LoVo (cell line): ENCODE measurements at regions not wholly inside any gene's neighbourhood (a gene's known extent, or its start where the extent isn't known, plus 50 kb on each side); places are given as distances from the start of the nearest gene placed in this dataset.
"Not testable (repeated sequence)": the region's sequence is repeated elsewhere in the genome, so short reads cannot be mapped to it uniquely, and the experiment has no call there.

Experiments
- DNase-seq: peaks from one replicate; pipeline ENCODE4 v3.0.0-alpha.2; 2016; ENCODE audit warnings: low spot score

DNA sequence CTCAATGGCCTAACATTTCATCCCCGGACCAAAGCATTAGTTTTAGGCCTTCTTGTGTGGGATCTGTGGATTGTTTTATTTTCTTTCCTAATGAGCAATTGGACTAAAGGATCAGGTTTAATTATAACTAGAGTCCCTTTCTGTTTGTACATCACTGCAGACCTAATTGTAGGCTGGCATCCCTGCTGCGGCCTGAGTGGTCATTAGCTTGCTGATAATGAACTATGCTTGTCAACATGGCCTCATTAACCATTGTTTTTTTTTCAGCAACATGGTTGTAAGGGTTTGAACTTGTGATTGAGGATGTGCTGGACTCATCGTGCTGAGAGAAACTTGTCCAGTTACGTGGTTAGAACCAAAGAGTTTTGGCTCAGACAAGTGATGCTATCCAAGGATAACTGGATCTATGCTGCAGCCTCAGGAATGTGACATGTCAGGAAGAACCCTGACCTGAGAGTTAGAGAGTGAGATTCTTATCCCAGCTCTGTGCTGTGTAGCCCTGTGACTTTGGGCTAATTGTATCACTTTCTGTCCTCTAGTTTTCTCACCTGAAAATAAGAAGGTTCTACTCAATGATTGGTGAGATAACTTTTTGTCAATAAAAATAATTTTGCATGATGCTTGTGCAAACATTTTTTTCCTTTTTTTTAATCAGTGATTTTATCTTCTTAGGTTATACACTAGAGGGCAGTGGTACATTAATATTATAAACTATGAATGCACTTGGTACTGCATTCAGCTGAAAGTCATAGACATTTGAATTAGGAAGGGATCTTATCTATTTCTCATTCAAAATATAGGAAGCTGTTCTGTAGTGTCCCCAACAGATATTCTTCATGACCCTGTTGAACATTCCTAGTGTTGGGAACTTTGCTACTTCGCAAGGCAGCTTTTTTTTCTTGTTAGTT lies 140.9 kb downstream of the RNF144B start:
- DNase-seq: peak; percentile 4

DNA sequence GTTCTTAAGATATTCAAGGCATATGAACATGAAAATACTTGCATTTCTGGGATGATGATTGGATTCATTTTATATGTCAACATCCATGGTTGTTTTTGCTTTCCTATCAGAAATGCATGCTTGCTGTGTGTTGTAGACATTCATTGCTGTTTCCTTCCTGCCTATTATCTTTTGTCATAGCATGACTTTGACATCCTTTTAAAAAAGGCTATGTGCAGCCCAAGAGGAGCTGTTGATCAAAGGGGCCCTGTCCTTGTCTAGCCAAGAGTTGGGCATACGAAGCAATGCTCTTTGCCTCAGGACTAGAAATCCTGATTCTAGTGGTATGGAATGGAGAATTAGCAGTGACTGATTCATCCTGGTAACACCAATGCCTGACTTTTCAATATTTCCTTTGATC lies 143.1 kb downstream of the RNF144B start:
- DNase-seq: no peak

DNA sequence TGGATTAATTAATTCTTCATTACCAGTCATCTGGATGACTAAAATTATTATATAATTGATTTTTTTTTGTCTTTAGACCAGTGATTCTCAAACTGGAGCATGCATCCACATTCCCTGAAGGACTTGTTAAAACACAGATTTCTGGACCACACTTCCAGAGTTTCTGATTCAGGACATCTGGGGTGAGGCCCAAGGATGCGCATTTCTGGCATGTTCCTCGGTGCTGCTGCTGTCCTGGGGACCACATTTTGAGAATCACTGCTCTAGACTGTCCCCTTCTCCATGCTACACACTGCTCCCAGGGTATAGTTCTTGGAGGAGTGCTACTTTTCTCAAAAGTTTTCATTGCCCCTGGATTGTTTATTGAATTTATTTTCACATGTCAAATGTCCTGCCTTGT lies 145.0 kb downstream of the RNF144B start:
- no peak for DNase-seq

DNA sequence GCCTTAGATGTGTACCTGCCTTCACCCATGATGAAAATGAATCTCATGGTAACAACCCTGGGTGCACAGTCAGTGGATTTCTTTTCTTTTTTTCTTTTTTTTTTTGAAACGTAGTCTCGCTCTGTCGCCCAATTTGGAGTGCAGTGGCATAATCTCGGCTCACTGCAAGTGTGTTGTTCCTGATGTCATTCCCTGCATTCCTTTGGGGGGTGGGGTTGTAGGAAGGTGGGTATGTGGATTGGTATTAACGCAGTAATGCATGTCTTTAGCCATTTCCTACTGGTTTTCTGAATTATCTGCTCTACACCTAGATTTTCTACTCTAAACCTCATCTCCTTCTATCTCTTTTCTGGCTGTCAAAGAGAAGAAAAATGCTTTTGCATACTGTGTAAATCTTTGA lies 146.6 kb downstream of the RNF144B start:
- DNase-seq: peak; percentile 7

DNA sequence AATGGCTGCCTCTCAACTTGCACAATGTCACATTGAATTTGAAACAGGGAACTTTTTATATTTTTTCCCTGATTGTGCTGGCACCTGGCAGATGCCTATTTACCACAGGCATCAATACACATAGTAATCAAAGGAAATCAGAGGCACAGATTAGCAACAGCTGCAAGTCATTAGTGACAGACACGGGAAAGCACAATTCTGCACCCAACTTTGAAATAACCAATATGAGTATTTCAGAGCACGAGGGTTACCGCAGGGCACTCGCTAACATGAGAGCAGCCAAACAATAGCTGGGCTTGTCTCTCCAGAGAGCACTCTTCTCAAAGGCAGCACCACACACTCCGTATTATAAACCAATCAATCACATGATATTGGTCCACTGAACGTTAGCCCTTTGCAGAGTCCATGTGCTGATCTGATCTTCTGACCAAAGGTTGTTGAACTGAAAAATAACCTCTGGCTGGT lies 149.5 kb downstream of the RNF144B start:
- no peak for DNase-seq

DNA sequence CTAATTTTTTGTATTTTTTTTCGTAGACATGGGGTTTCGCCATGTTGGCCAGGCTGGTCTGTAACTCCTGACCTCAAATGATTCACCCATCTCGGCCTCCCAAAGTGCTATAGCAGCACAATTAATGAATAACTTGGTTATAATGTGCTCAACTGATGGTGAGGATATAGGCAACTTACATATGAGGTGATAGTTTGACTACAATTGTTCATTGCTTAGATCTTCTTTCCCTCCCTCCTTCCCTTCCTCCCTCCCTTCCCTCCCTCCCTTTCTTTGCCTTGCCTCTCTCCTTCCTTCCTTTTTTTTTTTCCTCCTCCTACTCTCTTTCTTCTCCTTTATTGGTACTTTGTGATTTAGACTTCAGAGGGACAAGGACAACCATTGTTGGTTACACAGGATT lies 151.2 kb downstream of the RNF144B start:
- no peak for DNase-seq

DNA sequence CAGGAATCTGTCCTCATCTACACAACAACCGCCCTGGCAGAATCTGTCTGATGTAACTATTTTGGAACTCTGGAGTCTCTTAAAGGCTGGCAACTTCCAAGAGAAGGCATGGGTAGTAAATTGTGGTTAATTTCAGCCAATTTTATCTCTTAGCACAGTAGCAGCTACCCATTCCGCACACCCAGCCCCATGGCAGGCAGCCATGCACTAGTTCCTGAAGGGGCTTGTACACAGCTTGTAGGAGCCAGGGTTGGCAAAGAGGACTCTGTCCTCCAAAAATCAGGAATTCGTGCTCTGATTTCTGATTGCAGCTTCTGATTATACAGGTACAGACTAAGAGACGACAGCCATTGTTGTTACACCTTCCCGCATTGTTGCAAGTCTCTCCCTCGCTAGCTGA lies 155.9 kb downstream of the RNF144B start:
- DNase-seq: no peak

DNA sequence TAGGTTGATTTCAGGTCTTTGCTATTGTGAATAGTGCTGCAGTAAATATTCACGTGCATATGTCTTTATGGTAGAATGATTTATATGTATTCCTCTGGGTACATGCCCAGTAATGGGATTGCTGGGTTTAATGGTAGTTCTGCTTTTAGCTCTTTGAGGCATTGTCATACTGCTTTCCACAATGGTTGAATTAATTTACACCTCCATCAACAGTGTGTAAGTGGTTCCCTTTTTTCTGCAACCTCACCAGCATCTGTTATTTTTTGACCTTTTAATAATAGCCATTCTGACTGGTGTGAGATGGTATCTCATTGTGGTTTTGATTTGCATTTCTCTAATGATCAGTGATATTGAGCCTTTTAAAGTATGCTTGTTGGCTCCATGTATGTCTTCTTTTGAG lies 158.0 kb downstream of the RNF144B start:
- not testable (repeated sequence) for DNase-seq

DNA sequence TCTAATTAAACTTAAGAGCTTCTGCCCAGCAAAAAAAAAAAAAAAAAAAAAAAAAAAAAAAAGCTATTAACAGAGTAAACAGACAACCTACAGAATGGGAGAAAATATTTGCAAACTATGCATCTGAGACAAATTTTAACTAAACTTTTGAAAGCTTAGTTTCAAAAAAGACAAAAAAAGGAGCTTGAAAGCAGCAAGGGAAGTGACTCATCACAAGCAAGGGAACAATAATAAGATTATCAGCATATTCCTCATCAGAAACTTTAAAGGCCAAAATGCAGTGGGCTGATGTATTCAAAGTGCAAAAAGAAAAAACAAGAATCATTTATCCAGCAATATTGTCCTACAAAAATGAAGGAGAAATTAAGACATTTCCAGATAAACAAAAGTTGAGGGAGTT lies 158.6 kb downstream of the RNF144B start:
- DNase-seq: no peak

DNA sequence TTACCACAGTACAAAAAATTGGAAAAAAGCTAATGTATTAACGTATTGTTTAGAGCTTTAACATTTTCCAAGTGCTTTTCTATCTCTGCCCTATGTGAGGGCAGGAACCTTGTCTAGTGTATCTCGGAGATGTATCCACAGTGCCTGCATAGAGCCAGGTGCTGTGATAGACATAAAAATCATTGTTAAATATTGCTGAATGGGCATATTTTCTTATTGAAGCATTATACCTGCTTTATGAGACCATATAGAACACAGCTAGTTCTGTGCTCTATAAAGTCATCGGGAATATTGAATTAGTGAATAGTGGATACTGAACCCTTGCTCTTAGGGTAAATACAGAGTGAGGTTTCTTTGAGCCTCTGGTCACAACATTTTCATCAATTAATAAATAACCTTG lies 163.0 kb downstream of the RNF144B start:
- no peak for DNase-seq

DNA sequence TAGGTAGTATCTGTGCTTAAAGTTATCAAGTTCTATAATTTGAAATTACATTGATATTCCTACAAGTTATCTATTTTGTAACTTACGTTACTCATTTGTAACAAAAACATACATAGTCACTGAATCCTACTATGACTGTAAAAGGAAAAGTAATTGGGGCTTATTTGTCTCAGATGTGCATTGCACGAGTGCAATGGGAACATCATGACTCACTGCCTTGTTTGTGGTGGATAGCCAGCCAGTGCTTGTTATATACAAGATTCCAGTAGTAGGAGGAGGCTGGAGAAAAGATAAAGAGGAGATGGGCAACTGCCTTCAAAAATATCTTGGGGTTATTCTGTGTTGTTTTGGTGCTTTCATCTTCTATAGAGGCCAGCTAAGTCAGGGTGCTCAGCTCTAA lies 164.1 kb downstream of the RNF144B start:
- no peak for DNase-seq

DNA sequence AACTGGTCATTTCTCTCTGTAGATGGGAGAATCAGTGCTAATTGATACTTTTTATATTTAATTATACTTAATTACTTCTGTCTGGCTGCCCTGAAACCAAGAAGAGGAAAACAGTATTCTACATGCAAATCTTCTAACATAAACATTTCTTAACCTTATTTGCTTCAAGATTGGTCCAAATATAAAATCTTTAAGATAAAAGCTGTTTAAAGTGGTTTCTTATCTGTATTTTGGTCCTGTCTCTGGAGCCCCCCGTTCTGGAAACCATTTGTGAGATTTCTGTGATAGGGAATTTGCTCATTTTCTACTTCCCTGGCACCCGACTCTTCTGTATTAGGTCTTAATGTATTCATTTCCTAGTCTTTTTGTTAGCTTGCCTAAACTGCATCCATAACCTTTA lies 168.6 kb downstream of the RNF144B start:
- no peak for DNase-seq

DNA sequence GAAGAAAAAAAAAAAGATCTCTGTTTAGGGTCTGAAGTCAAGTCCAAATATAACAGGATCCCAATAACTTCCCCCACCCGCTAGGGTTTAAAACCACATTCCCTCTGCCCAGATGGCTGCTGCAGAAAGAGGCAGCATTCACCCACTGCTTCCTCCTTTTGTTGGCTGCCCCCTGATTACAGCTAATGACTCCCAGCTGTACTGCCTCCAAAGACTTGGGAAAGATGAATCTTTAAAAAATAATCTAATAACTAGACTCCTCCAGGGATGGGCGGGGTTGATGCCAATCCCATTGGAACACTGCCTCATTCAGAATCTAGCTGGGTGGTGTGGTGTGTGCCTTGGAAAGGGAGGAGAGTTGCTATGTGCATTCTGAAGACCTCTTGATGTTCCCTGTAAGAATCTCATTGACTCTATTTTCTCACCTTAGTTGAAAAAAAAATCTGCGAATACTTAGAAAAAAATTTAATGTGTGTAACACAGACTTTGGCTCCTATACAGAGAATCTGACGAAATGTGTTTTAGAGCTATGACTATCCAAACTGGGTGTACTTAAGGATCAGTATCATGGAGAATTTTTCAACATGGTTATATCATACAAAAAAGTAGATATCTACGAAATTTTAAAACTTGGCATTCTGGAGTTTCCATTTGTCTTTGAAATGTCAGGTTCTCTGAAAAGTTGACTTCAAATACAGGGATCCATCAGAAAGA lies 174.0 kb downstream of the RNF144B start:
- no peak for DNase-seq

DNA sequence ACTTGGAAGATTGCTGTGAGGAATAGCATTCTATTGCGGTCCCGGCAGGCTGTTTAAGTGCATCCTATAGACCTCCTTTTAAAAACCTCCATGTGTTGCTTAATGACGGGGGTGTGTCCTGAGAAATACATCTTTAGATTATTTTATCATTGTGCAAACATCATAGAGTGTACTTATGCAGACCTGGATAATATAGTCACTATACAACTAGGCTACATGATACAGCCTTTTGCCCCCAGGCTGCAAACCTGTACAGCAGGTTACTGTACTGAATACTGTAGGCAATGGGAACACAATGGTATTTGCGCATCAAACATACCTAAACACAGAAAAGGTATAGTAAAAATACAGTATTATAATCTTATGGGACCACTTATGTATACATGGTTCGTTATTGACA lies 175.6 kb downstream of the RNF144B start:
- DNase-seq: no peak

DNA sequence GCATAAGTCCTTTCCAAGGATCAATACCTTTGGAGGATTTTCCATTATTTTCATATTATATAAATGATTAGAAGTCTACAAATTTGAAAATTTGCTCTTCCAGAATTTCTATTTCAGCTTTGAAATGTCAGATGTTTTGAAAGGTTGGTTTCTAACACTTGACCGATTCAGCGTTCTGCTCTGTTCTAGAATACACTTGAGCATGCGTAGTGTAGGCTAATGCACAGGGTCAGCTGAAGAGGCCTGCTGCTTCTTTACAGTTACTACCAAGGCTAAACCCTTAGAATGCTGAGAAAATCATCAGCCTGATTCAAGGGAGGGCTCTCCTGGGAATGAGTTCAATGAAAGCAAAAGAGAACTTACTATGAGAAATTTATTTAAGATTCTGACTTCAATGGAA lies 177.6 kb downstream of the RNF144B start:
- no peak for DNase-seq

DNA sequence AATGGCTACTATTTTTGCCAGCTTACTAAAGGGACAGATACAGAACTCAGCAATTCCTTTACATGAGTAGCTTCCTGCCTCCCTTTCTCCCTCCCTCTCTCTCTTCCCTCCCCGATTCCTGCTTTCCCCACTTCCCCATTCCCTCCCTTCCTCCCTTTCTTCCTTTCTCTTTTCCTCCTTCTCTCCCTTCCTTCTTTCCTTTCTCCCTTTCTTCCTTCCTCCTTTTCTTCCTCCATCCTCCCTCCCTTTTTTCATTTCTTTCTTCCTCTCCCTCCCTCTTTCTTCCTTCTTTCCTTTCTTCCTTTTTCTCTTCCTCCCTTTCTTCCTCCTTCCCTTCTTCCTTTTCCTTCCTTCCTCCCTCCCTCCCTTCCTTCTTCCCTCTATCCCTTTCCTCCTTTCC lies 178.1 kb downstream of the RNF144B start:
- no peak for DNase-seq

DNA sequence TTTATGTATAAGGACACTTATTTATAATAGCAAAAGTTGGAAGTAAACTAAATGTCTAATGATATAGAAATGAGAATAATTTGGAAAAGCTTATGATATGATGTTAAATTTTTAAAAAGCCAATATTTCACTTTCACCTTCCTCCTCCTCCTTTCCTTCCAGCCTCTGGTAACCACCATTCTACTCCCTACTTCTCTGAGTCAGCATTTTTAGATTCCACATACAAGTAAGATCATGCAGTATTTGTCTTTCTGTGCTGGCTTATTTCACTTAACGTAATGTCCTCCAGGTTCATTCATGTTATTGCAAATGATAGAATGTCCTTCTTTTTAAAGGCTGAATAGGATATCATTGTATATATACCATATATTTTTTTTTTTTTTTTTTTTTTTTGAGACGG lies 180.2 kb downstream of the RNF144B start:
- DNase-seq: no peak

DNA sequence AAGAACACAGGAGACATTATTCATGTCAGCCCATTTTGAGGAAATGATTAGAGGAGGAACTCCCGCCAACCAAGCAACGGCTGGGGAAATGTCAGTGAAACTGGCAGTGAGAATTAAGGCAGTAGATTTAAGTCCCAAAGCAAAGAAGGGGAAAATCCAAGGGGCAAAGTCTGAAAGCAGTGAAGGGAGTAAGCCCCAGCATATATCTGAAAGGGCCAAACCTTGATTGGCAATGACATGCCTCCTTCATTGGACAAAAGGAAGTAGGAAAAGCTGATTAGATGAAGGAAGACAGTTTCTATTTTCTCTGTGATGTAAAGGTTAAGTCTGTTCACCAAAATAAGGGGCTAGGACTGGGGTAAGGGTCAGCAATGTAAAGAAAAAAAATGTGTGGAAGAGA lies 190.3 kb downstream of the RNF144B start:
- DNase-seq: no peak

DNA sequence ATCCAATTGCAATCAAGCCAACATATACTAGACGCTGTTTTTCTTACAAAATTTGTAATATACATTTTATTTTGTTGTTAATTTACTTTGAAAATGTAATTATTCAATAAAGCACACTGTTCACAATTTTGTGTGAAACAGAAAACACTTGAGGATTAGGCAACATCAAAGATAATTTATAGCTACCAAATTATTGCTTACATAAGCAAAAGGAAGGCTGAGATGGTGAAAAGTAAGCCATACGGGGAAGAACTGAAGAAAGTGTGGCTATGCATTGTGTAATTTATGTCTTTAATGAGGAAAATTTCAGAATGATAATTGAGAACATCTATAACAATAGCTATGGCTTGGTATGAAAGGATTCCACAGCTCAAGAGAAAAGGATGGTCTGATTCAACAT lies 192.0 kb downstream of the RNF144B start:
- no peak for DNase-seq

DNA sequence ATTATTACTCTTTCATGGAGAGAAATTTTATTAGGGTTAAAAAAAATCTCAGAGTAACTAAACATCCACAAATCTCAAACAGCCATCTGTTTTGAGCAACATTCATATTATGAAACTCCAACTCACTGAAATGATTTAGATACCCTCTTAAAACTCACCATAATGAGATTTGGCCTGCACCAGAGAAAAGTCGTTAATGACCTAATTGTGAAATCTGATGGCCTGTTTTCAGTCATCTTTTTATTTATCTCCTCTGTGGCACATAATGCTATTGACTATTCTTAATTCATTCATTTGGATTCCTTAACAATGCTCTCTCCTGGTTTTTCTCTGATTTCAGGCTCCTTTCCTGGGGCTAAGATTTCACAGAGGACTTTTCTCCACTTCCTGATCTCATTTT lies 192.7 kb downstream of the RNF144B start:
- DNase-seq: no peak

DNA sequence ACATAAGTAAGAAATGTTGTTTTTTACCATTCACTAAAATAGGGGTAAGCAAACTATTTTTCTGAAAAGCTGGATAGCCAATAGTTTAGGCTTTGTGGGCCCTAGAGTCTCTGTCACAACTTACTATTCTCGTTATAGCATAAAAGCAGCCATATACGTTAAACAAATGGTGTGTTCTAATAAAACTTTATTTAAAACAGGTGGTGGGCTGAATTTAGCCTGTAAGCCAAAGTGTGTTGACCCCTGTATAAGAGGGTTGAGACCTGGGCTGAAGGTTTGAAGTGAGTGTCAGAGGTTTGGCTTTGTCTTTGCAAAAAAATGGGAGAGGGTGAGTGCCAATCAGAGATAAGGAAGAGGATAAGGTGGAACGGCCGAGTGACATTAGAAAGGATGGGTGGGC lies 197.2 kb downstream of the RNF144B start:
- no peak for DNase-seq

DNA sequence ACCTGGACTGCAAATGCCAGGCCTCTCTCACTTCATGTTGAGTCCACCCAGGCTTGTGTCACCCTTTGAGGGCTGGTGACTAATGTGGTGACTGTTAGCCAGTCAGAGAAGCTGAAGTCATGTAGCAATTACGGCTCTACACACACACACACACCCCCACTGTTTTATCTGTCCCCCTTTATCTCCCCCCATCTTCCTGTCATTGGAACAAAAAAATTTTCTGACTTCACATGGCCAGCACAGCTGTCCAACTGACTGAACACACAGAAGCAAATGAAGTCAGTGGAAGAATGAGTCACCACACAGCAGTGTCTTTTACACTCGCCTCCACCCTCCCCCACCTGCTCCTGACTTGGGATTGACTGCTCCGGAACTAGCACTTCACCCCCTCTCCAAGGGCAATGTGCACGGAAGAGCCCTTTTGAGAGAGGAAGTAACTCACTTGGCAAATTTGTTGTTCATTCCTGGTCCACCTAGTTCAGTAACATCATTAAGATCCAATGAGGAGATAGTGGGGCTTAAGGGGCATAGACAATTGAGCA lies 198.0 kb downstream of the RNF144B start:
- DNase-seq: peak; percentile 5

DNA sequence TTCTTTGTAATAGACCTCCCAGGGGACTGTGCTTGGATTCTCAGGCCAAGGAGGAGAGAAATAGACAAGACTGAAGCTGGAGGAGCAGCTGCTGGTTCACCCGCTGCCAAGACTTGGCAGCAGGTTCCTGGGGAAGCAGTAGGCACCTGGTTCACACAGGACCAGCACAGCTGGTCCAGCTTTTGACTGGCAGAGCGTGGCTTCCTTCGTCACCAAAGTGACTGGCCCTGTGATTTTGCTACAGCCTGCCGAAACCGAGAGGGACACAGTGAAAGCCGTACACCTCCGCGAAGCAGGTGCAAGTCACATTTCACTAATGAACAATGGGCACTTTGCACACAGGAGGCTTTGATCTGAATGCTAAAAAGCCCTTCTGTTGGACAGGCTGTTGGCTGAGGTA lies 199.0 kb downstream of the RNF144B start:
- no peak for DNase-seq
